Lower lobe of right lung (tissue), 2 donors: ENCODE measurements at regions not wholly inside any gene's neighbourhood (a gene's known extent, or its start where the extent isn't known, plus 50 kb on each side); places are given as distances from the start of the nearest gene placed in this dataset.

Experiments used
- ATAC-seq, 2 donors: fragments of 200-7000 bp; cut with Tn5 transposase; one replicate each; pipeline ENCODE4 v1.9.1; 2020 to 2022; ENCODE audit warnings: mild to moderate bottlenecking in 2 of 2, moderate library complexity in 2 of 2
- DNase-seq: peaks from one replicate; pipeline ENCODE4 v3.0.0-alpha.2; 2020
- H3K27ac ChIP-seq: fragments of 200-600 bp; one replicate; pipeline ENCODE4 v1.8.0; 2022
- H3K27me3 ChIP-seq: fragments of 200-600 bp; one replicate; pipeline ENCODE4 v1.8.0; 2022; ENCODE audit warnings: low read depth
- H3K36me3 ChIP-seq: fragments of 200-600 bp; one replicate; pipeline ENCODE4 v1.8.0; 2022; ENCODE audit warnings: mild to moderate bottlenecking
- H3K4me1 ChIP-seq: fragments of 200-600 bp; one replicate; pipeline ENCODE4 v1.8.0; 2022
- H3K4me3 ChIP-seq: fragments of 200-600 bp; one replicate; pipeline ENCODE4 v1.8.0; 2022; ENCODE audit warnings: mild to moderate bottlenecking
- H3K9me3 ChIP-seq: fragments of 200-600 bp; one replicate; pipeline ENCODE4 v1.8.0; 2022
- intact Hi-C: fragments of 100-400 bp; cut with DNase I; formaldehyde crosslinking; loops from one replicate; pipeline ENCODE4 v1.11.0; 2022
- TF ChIP-seq, protein P1 (sequence below): fragments of 200-600 bp; IDR thresholded peaks from one replicate; pipeline ENCODE4 v1.8.0; 2022; ENCODE audit warnings: antibody characterized with exemption, mild to moderate bottlenecking
- donor health status: DM: no; HTN: yes; CAD: no; lungs with severe emphysema.

DNA sequence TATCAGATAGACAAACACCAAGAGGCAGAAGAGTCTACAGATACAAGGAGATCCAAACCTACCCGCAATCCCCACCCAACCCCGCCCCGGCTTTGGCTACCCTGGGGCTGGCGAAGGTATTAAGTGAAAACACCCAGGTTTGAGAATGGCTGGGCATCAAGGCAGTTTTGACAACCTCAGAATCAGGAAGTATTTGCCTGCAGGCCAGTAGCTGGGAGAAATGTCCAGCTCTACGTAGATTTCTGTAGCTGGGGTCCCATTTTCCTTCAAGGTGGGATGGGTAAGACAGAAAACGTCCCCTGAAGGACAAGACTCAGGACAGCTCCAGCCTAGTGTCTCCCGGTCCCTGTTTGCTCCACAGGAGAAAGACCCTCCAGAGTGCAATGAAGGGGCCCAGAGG lies 101.8 kb upstream of the ERG start:
- Histone ChIP-seq H3K9me3 (no peaks in the 10 kb centered on the region), H3K27me3 (no peaks in the 10 kb centered on the region), H3K4me1 (no peaks in the 10 kb centered on the region), H3K27ac (no peak overlapping the region), H3K36me3 (no peaks in the 10 kb centered on the region), H3K4me3 (no peak overlapping the region)
- TF ChIP-seq, protein P1, sequence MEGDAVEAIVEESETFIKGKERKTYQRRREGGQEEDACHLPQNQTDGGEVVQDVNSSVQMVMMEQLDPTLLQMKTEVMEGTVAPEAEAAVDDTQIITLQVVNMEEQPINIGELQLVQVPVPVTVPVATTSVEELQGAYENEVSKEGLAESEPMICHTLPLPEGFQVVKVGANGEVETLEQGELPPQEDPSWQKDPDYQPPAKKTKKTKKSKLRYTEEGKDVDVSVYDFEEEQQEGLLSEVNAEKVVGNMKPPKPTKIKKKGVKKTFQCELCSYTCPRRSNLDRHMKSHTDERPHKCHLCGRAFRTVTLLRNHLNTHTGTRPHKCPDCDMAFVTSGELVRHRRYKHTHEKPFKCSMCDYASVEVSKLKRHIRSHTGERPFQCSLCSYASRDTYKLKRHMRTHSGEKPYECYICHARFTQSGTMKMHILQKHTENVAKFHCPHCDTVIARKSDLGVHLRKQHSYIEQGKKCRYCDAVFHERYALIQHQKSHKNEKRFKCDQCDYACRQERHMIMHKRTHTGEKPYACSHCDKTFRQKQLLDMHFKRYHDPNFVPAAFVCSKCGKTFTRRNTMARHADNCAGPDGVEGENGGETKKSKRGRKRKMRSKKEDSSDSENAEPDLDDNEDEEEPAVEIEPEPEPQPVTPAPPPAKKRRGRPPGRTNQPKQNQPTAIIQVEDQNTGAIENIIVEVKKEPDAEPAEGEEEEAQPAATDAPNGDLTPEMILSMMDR = no peak
- ATAC-seq = no peak
- intact Hi-C loops = no loop called here
- no peak for DNase-seq

DNA sequence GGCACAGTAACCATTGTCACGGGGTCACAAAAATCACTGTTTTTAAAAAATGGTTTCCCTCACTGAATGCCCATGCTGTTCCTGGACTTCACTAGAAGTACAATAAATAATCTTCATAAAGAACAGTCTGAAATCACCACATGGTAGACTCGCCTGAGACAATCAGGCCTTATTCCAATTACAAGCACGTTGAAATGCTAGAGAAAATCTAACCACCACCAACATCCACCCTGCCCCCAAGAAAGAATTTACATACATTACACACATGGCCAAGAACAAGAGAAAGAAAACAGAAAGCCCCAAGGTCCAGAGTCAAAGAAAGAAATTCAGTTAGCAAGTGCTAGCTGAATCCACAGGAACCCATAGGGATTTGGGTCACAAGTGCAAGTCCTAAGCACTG lies 107.0 kb upstream of the ERG start:
- H3K4me3 ChIP-seq = no peak overlapping the region

DNA sequence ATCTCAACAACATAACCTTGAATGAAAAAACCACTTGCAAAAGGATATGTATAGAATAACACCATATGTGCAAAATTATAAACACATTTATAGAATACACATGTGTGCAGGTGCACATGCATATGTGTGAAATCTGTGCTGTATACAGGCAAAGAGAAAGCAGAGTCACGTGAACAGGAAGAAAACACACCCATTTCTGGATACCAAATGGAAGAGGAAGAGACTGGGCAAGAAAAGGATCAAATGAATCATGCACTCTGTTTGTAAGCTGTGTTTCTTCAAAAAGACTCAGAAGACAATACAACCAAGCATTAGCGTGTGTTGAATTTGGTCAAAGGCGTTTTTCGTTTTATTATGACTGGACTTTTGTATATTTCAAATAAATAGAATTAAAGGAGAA lies 111.3 kb upstream of the ERG start:
- H3K4me1 ChIP-seq = no peaks in the 10 kb centered on the region
- no peaks in the 10 kb centered on the region for H3K27me3 ChIP-seq
- intact Hi-C loops = no loop called here
- no peak overlapping the region for H3K4me3 ChIP-seq
- DNase-seq (no peak), ATAC-seq (no peak)
- no peak overlapping the region for H3K27ac ChIP-seq
- TF ChIP-seq, protein P1 = no peak
- no peaks in the 10 kb centered on the region for H3K9me3 ChIP-seq
- no peaks in the 10 kb centered on the region for H3K36me3 ChIP-seq

More for the DNA sequence above, 107.0 kb upstream of the ERG start:
- Histone ChIP-seq H3K4me1 (no peaks in the 10 kb centered on the region), H3K27ac (no peak overlapping the region), H3K36me3 (no peaks in the 10 kb centered on the region), H3K9me3 (no peaks in the 10 kb centered on the region), H3K27me3 (no peaks in the 10 kb centered on the region)
- intact Hi-C loops = no loop called here
- DNase-seq = no peak
- TF ChIP-seq, protein P1 = no peak
- ATAC-seq = no peak

DNA sequence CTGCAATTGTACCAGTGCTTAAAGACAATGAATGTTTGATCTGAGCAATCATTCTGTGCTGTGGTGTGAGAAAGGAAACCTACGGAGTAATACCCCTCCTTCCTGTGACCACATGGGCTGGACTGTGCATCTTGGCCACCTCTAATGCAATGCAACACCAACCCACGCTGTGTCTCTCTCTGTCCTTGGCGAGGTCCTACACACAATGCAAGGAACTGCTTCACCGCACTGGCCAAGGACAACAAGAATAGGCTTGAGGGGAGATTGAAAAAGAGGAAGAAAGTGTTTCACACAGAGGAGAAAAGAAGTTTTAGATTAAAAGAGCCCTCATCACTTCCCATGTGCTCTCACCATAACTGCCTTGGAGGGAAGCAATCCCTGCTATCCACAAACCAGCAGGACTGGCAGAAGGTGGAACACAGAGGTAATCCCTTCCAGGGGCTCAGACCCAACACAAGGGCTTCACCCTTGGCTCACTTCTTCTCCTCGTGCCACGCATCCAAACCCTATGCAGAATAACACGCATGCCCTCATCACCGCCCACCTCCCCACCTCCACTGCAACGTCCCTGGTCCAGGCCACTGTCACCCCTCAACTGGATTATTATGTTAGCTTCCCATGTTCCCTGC lies 112.5 kb upstream of the ERG start:
- DNase-seq = no peak
- intact Hi-C loops = no loop called here
- H3K27me3 ChIP-seq = no peaks in the 10 kb centered on the region
- H3K36me3 ChIP-seq = no peaks in the 10 kb centered on the region
- TF ChIP-seq, protein P1 = no peak
- H3K9me3 ChIP-seq = no peaks in the 10 kb centered on the region
- H3K27ac ChIP-seq = no peak overlapping the region
- H3K4me3 ChIP-seq = no peak overlapping the region
- ATAC-seq = no peak
- H3K4me1 ChIP-seq = no peaks in the 10 kb centered on the region

DNA sequence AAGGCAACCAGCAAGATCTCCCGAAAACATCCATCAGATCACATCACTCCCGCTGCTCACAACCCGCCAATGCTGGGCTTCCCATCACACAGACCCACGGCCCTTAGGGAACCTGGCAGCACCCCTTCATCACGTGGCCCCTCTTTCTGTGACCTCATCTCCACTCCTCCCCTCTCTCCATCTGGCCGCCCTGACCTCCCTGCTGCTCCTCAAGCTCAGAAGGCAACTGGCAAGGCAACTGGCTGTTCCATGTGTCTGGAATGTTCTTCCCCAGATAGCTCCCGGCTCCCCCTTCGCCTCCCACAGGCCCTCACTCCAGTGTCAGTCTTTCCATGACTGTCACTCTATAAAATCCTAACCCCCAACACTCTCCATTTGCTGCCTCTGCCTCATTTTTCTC lies 113.0 kb upstream of the ERG start:
- Histone ChIP-seq H3K27ac (no peak overlapping the region), H3K4me3 (no peak overlapping the region), H3K9me3 (no peaks in the 10 kb centered on the region), H3K4me1 (no peaks in the 10 kb centered on the region), H3K27me3 (no peaks in the 10 kb centered on the region), H3K36me3 (no peaks in the 10 kb centered on the region)
- intact Hi-C loops = no loop called here
- no peak for DNase-seq
- TF ChIP-seq, protein P1 = no peak
- ATAC-seq = no peak
